ENCODE measurements at regions not wholly inside any gene's neighbourhood (a gene's known extent, or its start where the extent isn't known, plus 50 kb on each side); places are given as distances from the start of the nearest gene placed in this dataset.

DNA sequence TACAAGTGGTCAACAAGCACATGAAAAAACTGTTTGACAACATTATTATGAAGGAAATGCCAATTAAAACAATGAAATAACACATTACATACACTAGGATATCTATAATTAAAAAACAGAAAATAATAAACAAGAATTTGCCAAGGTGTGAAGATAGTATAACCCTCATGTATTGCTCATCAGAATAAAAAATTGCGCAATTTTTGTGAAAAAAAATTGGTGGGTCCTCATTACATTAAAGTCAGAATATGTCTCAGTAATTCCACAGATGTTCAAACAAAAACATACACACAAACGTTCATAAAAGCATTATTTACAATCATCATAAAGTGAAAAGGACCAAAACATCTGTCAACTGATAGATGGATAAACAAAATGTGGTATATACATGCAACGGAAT is 63.0 kb upstream of the AR start:
- DNase-seq (ENCODE audit: low read depth) = no peak

Measured in ELR (cell line).